SKM-1 treated with dmso at 0.1 percent for 144 hours (cell line): ENCODE measurements at regions not wholly inside any gene's neighbourhood (a gene's known extent, or its start where the extent isn't known, plus 50 kb on each side); places are given as distances from the start of the nearest gene placed in this dataset.
"Not testable (repeated sequence)": the region's sequence is repeated elsewhere in the genome, so short reads cannot be mapped to it uniquely, and the experiment has no call there.

Experiments used
- DNase-seq: peaks from one replicate; lab custom pipeline; 2025; ENCODE audit not compliant: unreplicated experiment; lab: John Stamatoyannopoulos, UW

DNA sequence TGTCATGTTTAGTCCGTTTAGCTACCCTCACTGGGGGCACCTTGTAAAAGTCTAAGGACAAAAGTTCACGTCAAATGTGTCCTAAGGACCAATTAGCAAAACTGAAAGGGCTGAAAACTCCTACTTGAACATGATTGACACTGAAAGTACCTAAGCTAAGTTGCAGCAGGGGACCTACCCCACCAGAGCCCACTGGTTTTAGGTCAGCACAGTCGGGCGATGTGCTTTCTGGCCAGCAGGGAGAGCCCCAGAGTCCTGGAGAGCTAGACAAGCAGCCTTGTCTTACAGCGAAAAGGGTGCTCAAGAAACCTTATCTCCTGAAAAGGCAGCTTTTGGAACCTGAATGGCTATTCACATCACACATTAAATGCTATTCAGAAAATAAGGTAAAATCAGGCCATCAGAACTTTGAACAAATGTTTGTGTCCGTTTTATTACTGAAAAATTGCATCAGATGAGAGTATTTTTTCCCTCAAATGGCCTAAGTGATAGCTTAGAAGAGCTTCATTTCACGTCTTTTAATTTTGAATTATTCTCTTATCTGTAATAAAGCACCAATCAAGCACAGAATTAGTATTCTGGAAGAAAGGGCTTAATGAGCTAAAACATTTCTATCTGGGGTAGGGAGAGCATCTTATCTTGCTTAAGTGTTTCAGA lies 52.2 kb upstream of the MKI67 start:
- DNase-seq, result peak; percentile 2

DNA sequence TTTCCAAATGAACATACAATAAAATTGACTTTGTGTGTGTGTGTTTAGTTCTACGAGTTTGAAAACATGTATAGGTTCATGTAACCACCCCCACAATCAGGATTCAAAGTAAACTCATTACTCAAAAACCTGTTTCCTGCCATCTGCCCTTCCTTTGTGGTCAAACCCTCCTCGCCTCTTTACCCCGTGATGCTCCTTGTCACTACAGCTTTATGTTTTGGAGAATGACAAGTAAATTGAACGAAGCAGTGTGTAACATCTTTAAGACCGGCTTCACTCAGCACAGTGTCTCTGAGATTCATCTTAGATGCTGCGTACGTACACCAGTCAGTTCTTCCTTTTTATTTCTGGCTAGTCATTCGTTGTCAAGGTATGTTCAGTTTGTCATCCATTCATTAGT lies 54.6 kb upstream of the MKI67 start:
- DNase-seq, result no peak

DNA sequence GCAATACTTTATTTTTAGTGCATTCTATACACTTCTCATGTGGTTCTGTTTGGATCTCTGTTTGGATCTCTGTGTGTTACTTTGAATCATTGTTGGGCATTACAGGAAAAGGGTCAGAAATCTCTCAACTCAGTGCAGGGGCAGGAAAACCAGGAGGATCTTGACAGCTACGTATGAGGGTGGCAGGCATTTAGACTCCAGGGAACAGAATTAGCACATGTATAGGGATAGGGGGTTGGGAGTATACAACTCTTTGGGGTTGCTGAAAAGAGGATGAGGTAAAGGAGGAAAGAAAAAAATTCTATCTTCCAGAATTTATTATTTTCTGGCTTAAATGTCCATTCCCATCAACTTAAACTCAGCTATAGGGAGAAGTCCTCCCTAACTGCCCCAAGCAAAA lies 59.4 kb upstream of the MKI67 start:
- DNase-seq, result no peak

DNA sequence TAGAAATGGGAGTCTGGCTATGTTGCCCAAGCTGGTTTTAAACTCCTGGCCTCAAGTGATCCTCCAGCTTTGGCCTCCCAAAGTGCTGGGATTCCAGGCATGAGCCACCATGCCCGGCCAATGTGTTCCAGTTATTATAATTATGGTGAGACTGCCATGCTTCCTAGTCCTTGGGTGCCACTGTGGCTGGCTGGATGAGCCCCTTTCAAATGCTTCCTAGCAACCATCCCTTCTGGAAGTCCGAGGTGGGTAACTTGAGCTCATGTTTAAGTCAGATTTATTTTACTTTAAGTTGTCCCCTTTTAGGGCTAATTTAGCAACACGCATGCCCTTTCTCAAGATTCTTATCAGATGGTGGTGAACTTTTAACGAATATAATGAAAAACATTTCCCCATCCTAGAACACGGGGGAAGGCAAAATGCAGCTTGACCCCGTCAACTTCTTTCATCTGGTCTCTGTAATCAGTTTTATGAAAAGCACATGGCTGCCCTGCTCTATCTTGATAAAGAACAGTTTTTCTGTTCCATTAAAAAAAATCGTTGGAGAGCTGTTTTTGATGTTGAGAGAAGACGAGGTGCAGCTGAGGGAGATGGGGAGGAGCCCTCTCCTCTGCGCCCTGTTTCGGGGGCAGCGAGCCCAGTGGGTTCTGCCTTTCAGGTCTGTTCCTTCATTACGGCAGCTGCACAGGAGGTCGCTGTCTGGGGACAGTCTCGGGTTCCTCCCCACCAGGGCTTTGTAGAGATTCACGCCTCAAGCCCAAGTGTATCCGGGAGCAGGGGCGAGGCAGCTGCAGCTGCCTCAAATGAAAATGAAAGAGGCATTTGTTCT lies 61.0 kb upstream of the MKI67 start:
- no peak for DNase-seq

GRCh38 chr10:128187788-128188185 lies 61.6 kb upstream of the MKI67 start:
- no peak for DNase-seq

DNA sequence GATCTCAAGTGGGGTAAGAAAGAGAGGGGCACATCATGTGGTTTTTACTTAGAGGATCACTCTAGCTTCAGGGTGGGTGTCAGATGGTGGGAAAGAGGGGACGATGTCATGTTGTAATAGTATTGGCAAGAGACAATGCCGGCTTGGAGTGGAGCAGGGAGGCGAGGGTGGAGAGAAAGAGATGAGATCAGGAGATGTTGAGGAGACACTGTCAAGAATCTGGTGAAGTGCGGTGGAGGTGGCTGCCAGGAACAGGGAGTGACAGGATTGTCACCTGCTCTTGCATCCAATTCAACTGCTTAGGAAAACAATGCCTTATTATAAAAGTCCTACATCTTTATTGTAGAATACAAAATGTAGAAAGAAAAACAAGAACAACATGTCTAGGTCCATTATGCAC lies 63.0 kb upstream of the MKI67 start:
- no peak for DNase-seq

DNA sequence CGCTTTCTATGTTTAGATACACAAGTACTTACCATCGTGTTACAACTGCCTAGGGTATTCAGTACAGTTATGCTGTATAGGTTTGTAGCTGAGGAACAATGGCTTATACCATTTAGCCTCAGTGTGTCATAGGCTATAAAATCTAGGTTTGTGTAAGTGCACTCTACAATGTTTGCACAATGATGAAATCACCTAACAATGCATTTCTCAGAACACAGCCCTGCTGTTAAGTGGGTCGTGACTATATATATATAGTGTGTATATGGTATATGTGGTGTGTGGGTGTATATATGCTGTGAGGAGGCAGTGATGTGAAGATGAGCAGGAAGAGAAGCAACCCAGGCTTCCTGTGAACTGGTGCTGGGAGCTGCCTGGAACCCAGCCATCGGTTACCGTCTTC lies 65.6 kb upstream of the MKI67 start:
- DNase-seq, result no peak

- not testable (repeated sequence) for DNase-seq
These were observed 75.6 kb upstream of the MKI67 start for GRCh38 chr10:128201826-128202225.

- DNase-seq, result no peak
These were observed 76.8 kb upstream of the MKI67 start for GRCh38 chr10:128203028-128203427.

DNA sequence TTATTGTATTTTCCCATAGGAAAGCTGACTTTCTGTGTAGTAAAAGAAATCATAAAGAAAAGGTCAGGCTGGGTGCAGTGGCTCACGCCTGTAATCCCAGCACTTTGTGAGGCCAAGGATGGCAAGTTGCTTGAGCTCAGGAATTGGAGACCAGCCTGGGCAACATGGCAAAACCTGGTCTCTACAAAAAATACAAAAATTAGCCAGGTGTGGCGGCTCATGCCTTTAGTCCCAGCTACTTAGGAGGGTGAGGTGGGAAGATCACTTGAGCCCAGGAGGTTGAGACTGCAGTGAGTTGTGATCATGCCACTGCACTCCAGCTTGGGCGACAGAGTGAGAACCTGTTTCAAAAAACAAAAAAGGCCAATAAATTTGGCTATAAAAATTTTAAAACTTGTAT lies 79.4 kb upstream of the MKI67 start:
- DNase-seq, result not testable (repeated sequence)

DNA sequence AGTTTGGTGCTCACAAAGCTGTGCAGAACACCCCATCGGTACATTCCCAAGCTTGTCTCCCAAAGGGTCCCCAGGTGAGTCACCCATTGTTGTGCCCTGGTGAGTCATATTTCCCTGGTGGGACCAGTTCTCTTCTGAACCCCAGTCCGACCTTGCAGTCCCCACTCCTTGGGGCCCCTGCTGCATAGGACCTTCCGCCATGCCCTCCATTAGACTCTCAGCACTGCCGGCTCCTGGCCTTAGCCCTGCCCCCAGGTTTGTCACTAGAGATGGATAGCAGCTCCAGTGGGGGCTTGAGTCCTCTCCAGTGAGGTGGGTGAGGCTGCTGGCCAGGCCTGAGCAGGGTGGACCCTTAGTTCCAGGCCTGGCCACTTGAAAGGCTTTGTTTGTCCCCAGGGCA lies 80.5 kb upstream of the MKI67 start:
- DNase-seq, result no peak

DNA sequence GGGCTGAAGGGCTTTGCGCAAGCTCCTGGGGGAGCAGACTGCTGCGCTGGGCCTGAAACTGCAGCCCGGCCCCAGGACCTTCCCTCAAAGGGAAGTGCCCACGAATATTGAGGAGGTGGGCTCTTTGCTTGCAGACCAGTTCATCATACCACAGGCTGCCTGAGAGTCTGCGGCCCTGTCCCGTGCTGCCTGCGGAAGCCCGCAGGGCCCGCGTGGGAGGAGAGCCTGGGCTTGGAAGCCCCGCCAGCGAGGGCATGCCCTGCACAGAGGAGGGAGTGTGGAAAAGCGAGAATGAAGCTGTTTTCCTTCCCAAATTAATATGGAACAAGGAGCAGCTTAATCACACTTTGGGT lies 83.6 kb upstream of the MKI67 start:
- DNase-seq, result no peak

GRCh38 chr10:128210215-128211063 lies 84.2 kb upstream of the MKI67 start:
- peak; percentile 59 for DNase-seq

- no peak for DNase-seq
These were observed 84.9 kb upstream of the MKI67 start for GRCh38 chr10:128211064-128211504.

DNA sequence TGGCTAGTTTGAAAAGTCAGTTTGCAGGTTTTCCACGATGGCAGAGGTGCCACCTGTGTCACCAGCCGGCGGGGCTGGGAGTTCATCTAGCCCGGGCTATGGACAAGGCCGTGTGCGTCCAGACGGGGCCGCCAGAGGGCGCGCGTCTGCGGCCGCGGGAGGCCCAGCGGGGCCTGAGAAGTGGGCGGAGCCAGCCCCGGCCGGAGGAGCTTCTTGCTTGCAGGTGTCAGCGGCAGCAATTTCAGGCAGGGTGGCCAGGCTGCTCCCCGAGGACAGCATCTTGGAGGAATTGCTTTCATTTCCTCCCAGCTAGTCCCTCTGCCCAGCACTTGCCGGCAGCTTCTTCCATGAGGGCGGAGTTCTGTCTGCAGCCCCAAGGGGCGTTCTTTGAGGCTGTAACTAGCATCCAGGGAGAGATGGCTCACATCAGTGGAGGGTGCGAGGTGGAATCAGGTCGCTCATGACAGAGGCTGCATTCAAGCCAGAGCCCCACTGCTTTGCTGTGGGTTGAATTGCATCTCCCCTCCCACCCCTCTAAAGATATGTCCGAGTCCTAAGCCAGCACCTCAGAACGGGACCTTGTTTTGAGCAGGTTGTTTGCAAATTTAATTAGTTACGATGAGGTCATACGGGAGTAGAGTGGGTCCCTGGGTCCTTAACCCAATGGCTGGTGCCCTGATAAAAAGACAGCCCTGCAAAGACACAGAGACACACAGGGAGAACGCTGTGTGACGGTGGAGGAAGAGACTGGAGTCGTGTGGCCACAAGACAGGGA lies 85.9 kb upstream of the MKI67 start:
- DNase-seq, result peak; percentile 79

- no peak for DNase-seq
These were observed 86.9 kb upstream of the MKI67 start for GRCh38 chr10:128213156-128213555.

GRCh38 chr10:128215733-128216132 lies 89.5 kb upstream of the MKI67 start:
- no peak for DNase-seq

- DNase-seq, result no peak
These were observed 90.9 kb upstream of the MKI67 start for GRCh38 chr10:128217136-128217535.

DNA sequence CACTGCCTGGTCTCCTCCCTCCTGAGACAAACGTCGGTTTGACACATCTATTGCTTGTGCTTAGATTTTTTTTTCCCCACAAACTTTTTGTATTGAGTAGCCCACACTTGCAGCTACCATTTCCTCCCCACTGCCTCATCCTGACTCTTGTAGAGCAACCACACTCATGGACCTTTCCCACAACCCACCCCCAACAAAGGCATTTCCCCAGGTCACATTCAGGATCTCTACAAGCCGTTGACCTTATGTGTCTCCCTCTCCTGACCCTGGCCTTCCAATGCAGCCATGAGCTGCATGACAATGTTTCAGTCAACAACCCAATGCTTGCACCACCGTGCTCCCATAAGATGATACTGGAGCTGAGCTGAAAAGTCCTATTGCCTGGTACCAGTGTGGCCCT lies 91.9 kb upstream of the MKI67 start:
- no peak for DNase-seq

DNA sequence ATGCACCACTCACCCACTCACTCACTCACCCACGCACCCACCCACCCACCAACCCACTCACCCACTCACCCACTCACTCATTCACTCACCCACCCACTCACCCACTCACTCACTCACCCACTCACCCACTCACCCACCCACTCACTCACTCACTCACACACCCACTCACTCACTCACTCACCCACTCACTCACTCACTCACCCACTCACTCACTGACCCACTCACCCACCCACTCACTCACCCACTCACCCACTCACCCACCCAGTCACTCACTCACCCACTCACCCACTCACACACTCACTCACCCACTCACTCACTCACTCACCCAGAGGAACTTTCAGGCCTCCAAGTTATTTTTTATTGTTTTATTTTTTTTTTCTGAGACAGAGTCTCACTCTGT lies 93.1 kb upstream of the MKI67 start:
- DNase-seq, result no peak

- no peak for DNase-seq
These were observed 93.8 kb upstream of the MKI67 start for GRCh38 chr10:128220021-128220420.
